Caco-2 (cell line): ENCODE measurements at regions not wholly inside any gene's neighbourhood (a gene's known extent, or its start where the extent isn't known, plus 50 kb on each side); places are given as distances from the start of the nearest gene placed in this dataset.

Source experiments
- BruUV-seq: library from RNA; stranded (reverse); fragments of 400-500 nt; replicated peaks from 2 replicates; lab custom pipeline; 2021; lab: Mats Ljungman, UMichigan
- CTCF ChIA-PET: fragments of 300-600 bp; sonication (Branson Sonifier 250); formaldehyde crosslinking; loops from one replicate; lab custom pipeline; 2022; ENCODE audit warnings: antibody characterized with exemption; lab: Charles Lee
- POLR2A ChIA-PET: fragments of 300-600 bp; sonication (Branson Sonifier 250); formaldehyde crosslinking; loops from one replicate; lab custom pipeline; 2022; ENCODE audit warnings: antibody characterized with exemption; lab: Charles Lee
- DNase-seq, 2 experiments: peaks; one replicate each; pipeline versions ENCODE4 v3.0.0 to v3.0.0-alpha.2; 2020 to 2022
- H3K27me3 ChIP-seq: replicated peaks from 2 replicates; pipeline ENCODE4 v1.6.0; 2011; ENCODE audit warnings: low read length; ENCODE audit not compliant: control insufficient read depth, insufficient read depth
- H3K36me3 ChIP-seq: 2 replicates; pipeline ENCODE4 v1.5.1; 2011; ENCODE audit warnings: low read length; ENCODE audit not compliant: control insufficient read depth, insufficient read depth
- H3K4me1 ChIP-seq: fragments of 250-450 bp; sonication (Bioruptor Pico); 2 replicates; pipeline ENCODE4 v1.5.1; 2020; ENCODE audit warnings: mild to moderate bottlenecking
- H3K4me3 ChIP-seq: 2 replicates; pipeline ENCODE4 v1.5.1; 2011; ENCODE audit warnings: low read depth, mild to moderate bottlenecking, control low read depth, low read length
- H3K9me3 ChIP-seq: fragments of 250-450 bp; sonication (Bioruptor Pico); 2 replicates; pipeline ENCODE4 v1.5.1; 2020; ENCODE audit warnings: mild to moderate bottlenecking, moderate library complexity
- H3K27ac Mint-ChIP-seq: one replicate; pipeline ENCODE4 v1.8.0; 2022; ENCODE audit warnings: mixed read lengths; ENCODE audit not compliant: unreplicated experiment
- H3K27me3 Mint-ChIP-seq: one replicate; pipeline ENCODE4 v1.8.0; 2022; ENCODE audit warnings: mixed read lengths; ENCODE audit not compliant: insufficient read depth, unreplicated experiment
- H3K36me3 Mint-ChIP-seq: one replicate; pipeline ENCODE4 v1.8.0; 2022; ENCODE audit warnings: mild to moderate bottlenecking, mixed read lengths; ENCODE audit not compliant: insufficient read depth, unreplicated experiment
- H3K4me1 Mint-ChIP-seq: one replicate; pipeline ENCODE4 v1.8.0; 2022; ENCODE audit warnings: low read depth, mixed read lengths; ENCODE audit not compliant: unreplicated experiment
- H3K4me3 Mint-ChIP-seq: one replicate; pipeline ENCODE4 v1.8.0; 2022; ENCODE audit warnings: mild to moderate bottlenecking, moderate library complexity, mixed read lengths; ENCODE audit not compliant: unreplicated experiment
- H3K9me3 Mint-ChIP-seq: one replicate; pipeline ENCODE4 v1.8.0; 2022; ENCODE audit warnings: mixed read lengths; ENCODE audit not compliant: unreplicated experiment
- intact Hi-C: fragments of 100-400 bp; cut with micrococcal nuclease; formaldehyde crosslinking; loops from one replicate; pipeline ENCODE4 v1.10.0; 2022; ENCODE audit not compliant: unreplicated experiment
- TF ChIP-seq, protein P1 (sequence below), 2 experiments: fragments of 200-600 bp in 1 of 2; IDR thresholded peaks; 1 replicate in 1 of 2; 2 replicates in 1 of 2; pipeline versions ENCODE4 v1.5.1 to v1.8.0; 2011 to 2022; ENCODE audit warnings: antibody characterized with exemption in 1 of 2, control low read depth in 1 of 2, inconsistent platforms in 1 of 2, low read depth in 1 of 2, low read length in 1 of 2, mild to moderate bottlenecking in 1 of 2, moderate library complexity in 1 of 2; ENCODE audit not compliant: insufficient read depth in 1 of 2, severe bottlenecking in 1 of 2, unreplicated experiment in 1 of 2

DNA sequence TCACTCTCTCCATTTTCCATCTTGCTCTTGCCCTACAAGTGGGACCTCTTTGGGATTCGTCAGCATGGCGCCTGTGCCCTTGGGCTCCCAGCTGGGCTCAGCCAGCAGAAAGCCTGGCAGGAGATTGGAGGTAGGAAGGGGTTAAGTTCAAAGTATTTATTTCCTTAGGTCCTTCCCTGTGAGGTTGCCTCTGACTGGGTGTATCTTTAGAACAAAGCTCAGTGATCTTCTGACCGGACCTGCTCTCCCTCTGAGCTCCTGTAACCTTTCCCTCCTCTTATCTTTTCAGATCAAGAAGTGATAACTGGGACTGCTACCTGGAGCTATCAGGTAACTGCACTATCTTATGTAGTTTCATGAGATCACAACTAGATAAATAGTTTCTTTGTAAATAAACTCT lies 75.8 kb upstream of the ABCD3 start:
- POLR2A ChIA-PET, result interaction anchor here (0.6 to 1.2 kb wide), 3 partner anchors 13 to 93 kb away, joined by 3 to 12 read pairs (median 5); no protein-coding TSS in a partner anchor
- Mint-ChIP-seq H3K27ac (peak overlapping the region; percentile 80), H3K36me3 (peaks cover 16% of the 10 kb centered on the region), H3K4me3 (peak overlapping the region; percentile 47), H3K9me3 (no peaks in the 10 kb centered on the region), H3K4me1 (peaks cover 57% of the 10 kb centered on the region), H3K27me3 (no peaks in the 10 kb centered on the region)
- Histone ChIP-seq H3K36me3 (no peaks in the 10 kb centered on the region), H3K4me1 (peaks cover 56% of the 10 kb centered on the region), H3K4me3 (no peak overlapping the region), H3K27me3 (no peaks in the 10 kb centered on the region), H3K9me3 (no peaks in the 10 kb centered on the region)
- CTCF ChIA-PET, result interaction anchor here (0.7 to 2.8 kb wide), 13 partner anchors 9 to 320 kb away, joined by 3 to 28 read pairs (median 4); no protein-coding TSS in a partner anchor
- BruUV-seq, result no TSS peak
- intact Hi-C loops, result loop anchor here (1.0 kb wide), 4 partner anchors 13 to 121 kb away; partner anchors contain the start of gene ABCD3
- DNase-seq, result peak; percentile 74 to 83
- TF ChIP-seq, protein P1, sequence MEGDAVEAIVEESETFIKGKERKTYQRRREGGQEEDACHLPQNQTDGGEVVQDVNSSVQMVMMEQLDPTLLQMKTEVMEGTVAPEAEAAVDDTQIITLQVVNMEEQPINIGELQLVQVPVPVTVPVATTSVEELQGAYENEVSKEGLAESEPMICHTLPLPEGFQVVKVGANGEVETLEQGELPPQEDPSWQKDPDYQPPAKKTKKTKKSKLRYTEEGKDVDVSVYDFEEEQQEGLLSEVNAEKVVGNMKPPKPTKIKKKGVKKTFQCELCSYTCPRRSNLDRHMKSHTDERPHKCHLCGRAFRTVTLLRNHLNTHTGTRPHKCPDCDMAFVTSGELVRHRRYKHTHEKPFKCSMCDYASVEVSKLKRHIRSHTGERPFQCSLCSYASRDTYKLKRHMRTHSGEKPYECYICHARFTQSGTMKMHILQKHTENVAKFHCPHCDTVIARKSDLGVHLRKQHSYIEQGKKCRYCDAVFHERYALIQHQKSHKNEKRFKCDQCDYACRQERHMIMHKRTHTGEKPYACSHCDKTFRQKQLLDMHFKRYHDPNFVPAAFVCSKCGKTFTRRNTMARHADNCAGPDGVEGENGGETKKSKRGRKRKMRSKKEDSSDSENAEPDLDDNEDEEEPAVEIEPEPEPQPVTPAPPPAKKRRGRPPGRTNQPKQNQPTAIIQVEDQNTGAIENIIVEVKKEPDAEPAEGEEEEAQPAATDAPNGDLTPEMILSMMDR (IDR thresholded peaks at IDR 0.05; ENCODE audit: insufficient read depth in 1 of 2, low read depth in 1 of 2, low read length in 1 of 2, severe bottlenecking in 1 of 2, unreplicated experiment in 1 of 2), result no peak

DNA sequence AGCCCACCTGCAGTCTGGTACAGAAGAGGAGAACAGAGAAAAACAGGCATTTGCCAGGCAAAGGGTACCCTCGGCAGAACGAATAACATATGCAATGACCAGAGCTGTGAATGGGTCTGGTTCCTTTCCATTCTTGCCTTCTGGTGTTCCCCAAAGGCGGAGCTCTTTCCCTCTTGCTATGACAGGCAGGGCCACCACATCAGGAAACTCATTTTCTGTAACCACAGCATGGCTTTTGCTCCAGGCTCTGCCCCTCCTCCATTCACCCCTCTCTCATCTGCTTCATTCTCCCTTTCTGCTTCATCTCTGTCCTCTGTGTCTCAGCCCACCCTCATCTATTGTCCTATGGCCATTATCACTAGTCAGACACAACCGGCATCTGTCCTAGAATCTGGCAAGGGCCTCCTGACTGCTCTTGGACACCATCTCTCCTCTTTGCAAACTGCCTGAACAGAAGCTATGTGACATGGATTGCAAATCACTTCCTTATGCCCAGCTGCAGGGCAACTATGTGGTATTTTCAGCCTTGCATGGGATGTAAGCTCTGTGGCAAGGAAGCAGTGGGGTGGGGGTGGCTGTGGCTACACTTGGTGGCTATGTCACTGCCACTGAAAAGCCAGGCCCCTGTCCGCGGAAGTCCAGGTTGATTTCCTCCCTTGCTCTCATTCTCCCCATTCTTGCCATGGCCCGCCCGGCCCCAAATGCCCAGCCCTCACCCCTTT lies 78.8 kb upstream of the ABCD3 start:
- TF ChIP-seq, protein P1 (IDR thresholded peaks at IDR 0.05; ENCODE audit: insufficient read depth in 1 of 2, low read depth in 1 of 2, low read length in 1 of 2, severe bottlenecking in 1 of 2, unreplicated experiment in 1 of 2), result no peak
- Mint-ChIP-seq H3K27ac (no peak overlapping the region), H3K36me3 (peaks cover 6% of the 10 kb centered on the region), H3K9me3 (no peaks in the 10 kb centered on the region), H3K4me1 (peaks cover 45% of the 10 kb centered on the region), H3K27me3 (no peaks in the 10 kb centered on the region), H3K4me3 (no peak overlapping the region)
- ChIA-PET POLR2A (interaction anchor here (0.6 kb wide), 1 partner anchor 124 kb away, joined by 3 read pairs; no protein-coding TSS in a partner anchor), CTCF (no interaction called here)
- no peaks in the 10 kb centered on the region for H3K36me3 ChIP-seq
- intact Hi-C loops, result loop anchor here (5.0 to 10.0 kb wide), 2 partner anchors 175 to 212 kb away; no protein-coding TSS in a partner anchor
- no TSS peak for BruUV-seq
- H3K27me3 ChIP-seq, result no peaks in the 10 kb centered on the region
- DNase-seq, result no peak
- H3K4me1 ChIP-seq, result peaks cover 79% of the 10 kb centered on the region
- no peak overlapping the region for H3K4me3 ChIP-seq
- no peaks in the 10 kb centered on the region for H3K9me3 ChIP-seq

GRCh38 chr1:94336991-94337390 lies 81.2 kb upstream of the ABCD3 start:
- no peaks in the 10 kb centered on the region for H3K36me3 Mint-ChIP-seq
- DNase-seq, result no peak

More at GRCh38 chr1:94336991-94337390, 81.2 kb upstream of the ABCD3 start:
- Mint-ChIP-seq H3K27ac (no peak overlapping the region), H3K4me1 (peaks cover 29% of the 10 kb centered on the region), H3K4me3 (no peak overlapping the region), H3K27me3 (no peaks in the 10 kb centered on the region), H3K9me3 (no peaks in the 10 kb centered on the region)
- intact Hi-C loops, result loop anchor here (1.0 to 10.0 kb wide), 5 partner anchors 81 to 311 kb away; partner anchors contain the start of gene ABCD3
- Histone ChIP-seq H3K4me3 (no peak overlapping the region), H3K4me1 (peaks cover 75% of the 10 kb centered on the region), H3K36me3 (no peaks in the 10 kb centered on the region), H3K9me3 (no peaks in the 10 kb centered on the region), H3K27me3 (no peaks in the 10 kb centered on the region)
- CTCF ChIA-PET, result interaction anchor here (0.7 to 3.9 kb wide), 11 partner anchors 19 to 297 kb away, joined by 3 to 49 read pairs (median 4); no protein-coding TSS in a partner anchor
- BruUV-seq, result no TSS peak
- TF ChIP-seq, protein P1 (IDR thresholded peaks at IDR 0.05; ENCODE audit: insufficient read depth in 1 of 2, low read depth in 1 of 2, low read length in 1 of 2, severe bottlenecking in 1 of 2, unreplicated experiment in 1 of 2), result no peak
- POLR2A ChIA-PET, result no interaction called here
